H1 (cell line): ENCODE measurements at regions not wholly inside any gene's neighbourhood (a gene's known extent, or its start where the extent isn't known, plus 50 kb on each side); places are given as distances from the start of the nearest gene placed in this dataset.

Experiments
- CTCF ChIA-PET: fragments of 300-600 bp; sonication (Branson Sonifier 250); formaldehyde crosslinking; loops from one replicate; lab custom pipeline; 2021; ENCODE audit not compliant: partially characterized antibody; lab: Charles Lee
- POLR2A ChIA-PET: fragments of 300-600 bp; sonication (Branson Sonifier 250); formaldehyde crosslinking; loops from one replicate; lab custom pipeline; 2021; ENCODE audit warnings: inconsistent platforms; ENCODE audit not compliant: partially characterized antibody; lab: Charles Lee
- DNase-seq, 2 experiments: peaks; one replicate each; pipeline versions ENCODE4 v3.0.0 to v3.0.0-alpha.2; 2010 to 2022; ENCODE audit warnings: low spot score in 2 of 2, low read depth in 1 of 2, mixed read lengths in 1 of 2
- FAIRE-seq: peaks from 2 replicates; lab custom pipeline; 2011; peaks lifted over from hg19 to GRCh38; lab: Jason Lieb, UNC
- H2AFZ ChIP-seq: 2 replicates; pipeline ENCODE4 v1.8.1; 2012; ENCODE audit warnings: low read length, inconsistent platforms
- H2AK5ac ChIP-seq: 2 replicates; pipeline ENCODE4 v1.6.1; 2013; ENCODE audit warnings: low read depth, low read length
- H2BK120ac ChIP-seq: replicated peaks from 2 replicates; pipeline ENCODE3; 2013; ENCODE audit warnings: low read depth, low read length, inconsistent platforms
- H2BK12ac ChIP-seq: 2 replicates; pipeline ENCODE4 v1.6.1; 2013; ENCODE audit warnings: low read depth, low read length
- H2BK15ac ChIP-seq: 2 replicates; pipeline ENCODE4 v1.6.1; 2013; ENCODE audit warnings: low read length
- H2BK20ac ChIP-seq: 2 replicates; pipeline ENCODE4 v1.6.1; 2013; ENCODE audit warnings: low read length
- H2BK5ac ChIP-seq: 2 replicates; pipeline ENCODE4 v1.6.1; 2013; ENCODE audit warnings: low read depth, low read length
- H3K14ac ChIP-seq: 2 replicates; pipeline ENCODE4 v1.6.1; 2013; ENCODE audit warnings: inconsistent platforms; ENCODE audit not compliant: insufficient read length
- H3K18ac ChIP-seq: 2 replicates; pipeline ENCODE4 v1.6.1; 2013; ENCODE audit warnings: low read length; ENCODE audit errors: extremely low read depth
- H3K23ac ChIP-seq: 2 replicates; pipeline ENCODE4 v1.6.1; 2013; ENCODE audit warnings: inconsistent platforms; ENCODE audit not compliant: insufficient read length
- H3K23me2 ChIP-seq: 2 replicates; pipeline ENCODE4 v1.6.1; 2013; ENCODE audit warnings: low read depth, low read length
- H3K27ac ChIP-seq: 2 replicates; pipeline ENCODE4 v1.6.1; 2011; ENCODE audit warnings: low read depth, low read length, inconsistent platforms
- H3K27me3 ChIP-seq, 4 experiments: replicated peaks in 1 of 4; 1 replicate in 1 of 4; 2 replicates in 3 of 4; pipeline versions ENCODE4 v1.6.1 to v1.8.1; 2011 to 2013; ENCODE audit warnings: low read length in 3 of 4, mild to moderate bottlenecking in 3 of 4, inconsistent platforms in 2 of 4, mixed read lengths in 2 of 4, moderate library complexity in 1 of 4; ENCODE audit not compliant: control insufficient read depth in 3 of 4, insufficient read depth in 3 of 4; ENCODE audit errors: extremely low read depth in 1 of 4
- H3K36me3 ChIP-seq, 4 experiments: 2 replicates each; pipeline versions ENCODE4 v1.6.1 to v1.8.1; 2011 to 2013; ENCODE audit warnings: mild to moderate bottlenecking in 4 of 4, low read length in 3 of 4, moderate library complexity in 2 of 4, control low read depth in 1 of 4, inconsistent platforms in 1 of 4; ENCODE audit not compliant: insufficient read depth in 4 of 4, control insufficient read depth in 2 of 4
- H3K4ac ChIP-seq: replicated peaks from 2 replicates; pipeline ENCODE3; 2013; ENCODE audit warnings: low read length, low read depth, mixed read lengths, inconsistent platforms; ENCODE audit not compliant: insufficient read length
- H3K4me1 ChIP-seq, 4 experiments: replicated peaks in 1 of 4; 1 replicate in 1 of 4; 2 replicates in 3 of 4; pipeline versions ENCODE4 v1.6.1 to v1.8.1; 2011 to 2013; ENCODE audit warnings: low read length in 3 of 4, inconsistent platforms in 2 of 4, mixed read lengths in 1 of 4; ENCODE audit not compliant: insufficient read depth in 4 of 4, control insufficient read depth in 3 of 4
- H3K4me2 ChIP-seq, 2 experiments: 2 replicates each; pipeline versions ENCODE4 v1.6.1 to v1.8.1; 2011 to 2013; ENCODE audit warnings: low read depth in 2 of 2, low read length in 2 of 2, control low read depth in 1 of 2, inconsistent platforms in 1 of 2, mild to moderate bottlenecking in 1 of 2; ENCODE audit not compliant: insufficient read depth in 1 of 2
- H3K4me3 ChIP-seq, 4 experiments: fragments of 200-600, 300-600 bp in 1 of 4; sonication (generic), shearing (Covaris generic), sonication (Bioruptor Twin) in 1 of 4; 2 replicates each; pipeline versions ENCODE4 v1.5.1 to v1.8.1; 2011 to 2016; ENCODE audit warnings: low read length in 4 of 4, low read depth in 3 of 4, control low read depth in 2 of 4, inconsistent platforms in 2 of 4, mild to moderate bottlenecking in 2 of 4, mixed read lengths in 1 of 4, moderate library complexity in 1 of 4; ENCODE audit not compliant: insufficient read depth in 2 of 4; ENCODE audit errors: extremely low read depth in 1 of 4
- H3K56ac ChIP-seq: replicated peaks from 2 replicates; pipeline ENCODE3; 2013; ENCODE audit warnings: low read depth, mild to moderate bottlenecking, mixed read lengths, low read length, inconsistent platforms; ENCODE audit not compliant: insufficient read length
- H3K79me1 ChIP-seq: 2 replicates; pipeline ENCODE4 v1.6.1; 2013; ENCODE audit warnings: low read depth, low read length, control low read depth
- H3K79me2 ChIP-seq, 2 experiments: 2 replicates each; pipeline versions ENCODE4 v1.6.1 to v1.8.1; 2012 to 2013; ENCODE audit warnings: low read length in 2 of 2, mild to moderate bottlenecking in 2 of 2, inconsistent platforms in 1 of 2; ENCODE audit not compliant: insufficient read depth in 2 of 2, control insufficient read depth in 1 of 2
- H3K9ac ChIP-seq, 4 experiments: replicated peaks in 1 of 4; 1 replicate in 1 of 4; 2 replicates in 3 of 4; pipeline versions ENCODE4 v1.6.1 to v1.8.1; 2011 to 2013; ENCODE audit warnings: low read depth in 3 of 4, low read length in 3 of 4, control low read depth in 2 of 4, mild to moderate bottlenecking in 2 of 4, moderate library complexity in 2 of 4, inconsistent platforms in 1 of 4; ENCODE audit errors: extremely low read depth in 1 of 4
- H3K9me3 ChIP-seq, 2 experiments: 2 replicates each; pipeline versions ENCODE4 v1.6.1 to v1.8.1; 2012 to 2013; ENCODE audit warnings: mild to moderate bottlenecking in 2 of 2, moderate library complexity in 2 of 2, control low read depth in 1 of 2, inconsistent platforms in 1 of 2, low read depth in 1 of 2, low read length in 1 of 2, mixed read lengths in 1 of 2; ENCODE audit not compliant: insufficient read depth in 2 of 2
- H4K20me1 ChIP-seq, 2 experiments: replicated peaks in 1 of 2; 2 replicates each; pipeline versions ENCODE3 to v1.8.1; 2011 to 2013; ENCODE audit warnings: inconsistent platforms in 2 of 2, low read length in 2 of 2, mild to moderate bottlenecking in 1 of 2; ENCODE audit not compliant: insufficient read depth in 2 of 2, control insufficient read depth in 1 of 2
- H4K5ac ChIP-seq: 2 replicates; pipeline ENCODE4 v1.6.1; 2013; ENCODE audit warnings: low read length, low read depth, mixed read lengths, inconsistent platforms; ENCODE audit not compliant: insufficient read length
- H4K8ac ChIP-seq: 2 replicates; pipeline ENCODE4 v1.8.0; 2013; ENCODE audit warnings: mild to moderate bottlenecking, moderate library complexity, low read length, inconsistent platforms; ENCODE audit not compliant: insufficient read depth; ENCODE audit errors: extremely low read depth
- H4K91ac ChIP-seq: replicated peaks from 2 replicates; pipeline ENCODE3; 2013; ENCODE audit warnings: low read length, mixed read lengths, inconsistent platforms; ENCODE audit not compliant: insufficient read length
- ATF3 ChIP-seq: IDR thresholded peaks from 2 replicates; pipeline ENCODE4 v1.6.1; 2011; ENCODE audit warnings: low read depth, mild to moderate bottlenecking, low read length; ENCODE audit not compliant: insufficient read depth
- BRCA1 ChIP-seq: IDR thresholded peaks from 2 replicates; pipeline ENCODE4 v1.6.1; 2012; ENCODE audit warnings: low read depth, low read length, improper control_type of control experiment
- CBX8 ChIP-seq: fragments of 300-800, 300-1000 bp; sonication (generic); IDR thresholded peaks from 2 replicates; pipeline ENCODE4 v1.7.1; 2016; ENCODE audit warnings: low read depth, low read length, borderline replicate concordance
- CEBPB ChIP-seq: IDR thresholded peaks from 2 replicates; pipeline ENCODE4 v1.6.1; 2012; ENCODE audit warnings: low read depth, low read length
- CREB1 ChIP-seq: IDR thresholded peaks from 2 replicates; pipeline ENCODE4 v1.6.1; 2012; ENCODE audit warnings: inconsistent platforms
- E2F6 ChIP-seq: IDR thresholded peaks from 2 replicates; pipeline ENCODE4 v1.6.1; 2012; ENCODE audit warnings: inconsistent platforms
- EGR1 ChIP-seq: IDR thresholded peaks from 2 replicates; pipeline ENCODE4 v1.6.1; 2011; ENCODE audit warnings: low read depth, low read length, borderline replicate concordance
- EZH2 ChIP-seq: fragments of 200-600 bp; sonication (generic); IDR thresholded peaks from 2 replicates; pipeline ENCODE4 v1.7.1; 2012; ENCODE audit warnings: low read depth, mild to moderate bottlenecking, moderate library complexity, low read length, inconsistent platforms; ENCODE audit not compliant: severe bottlenecking
- GTF2F1 ChIP-seq: IDR thresholded peaks from 2 replicates; pipeline ENCODE4 v1.6.1; 2012; ENCODE audit warnings: low read depth, low read length, improper control_type of control experiment, borderline replicate concordance
- HDAC6 ChIP-seq: IDR thresholded peaks from one replicate; pipeline ENCODE4 v1.7.1; 2012; ENCODE audit warnings: low read depth, mild to moderate bottlenecking, inconsistent platforms, low read length, moderate library complexity
- JUN ChIP-seq: IDR thresholded peaks from 2 replicates; pipeline ENCODE4 v1.6.1; 2011; ENCODE audit warnings: low read depth, mild to moderate bottlenecking, improper control_type of control experiment, low read length
- JUND ChIP-seq: IDR thresholded peaks from 2 replicates; pipeline ENCODE4 v1.6.1; 2011; ENCODE audit warnings: mild to moderate bottlenecking, improper control_type of control experiment, low read length
- SRF ChIP-seq: IDR thresholded peaks from 2 replicates; pipeline ENCODE4 v1.6.1; 2011; ENCODE audit warnings: mild to moderate bottlenecking, low read depth, low read length, moderate library complexity
- TAF1 ChIP-seq: IDR thresholded peaks from 2 replicates; pipeline ENCODE4 v1.6.1; 2011; ENCODE audit warnings: mild to moderate bottlenecking, low read depth, low read length
- TAF7 ChIP-seq: optimal IDR thresholded peaks from 2 replicates; pipeline ENCODE3; 2011; ENCODE audit warnings: low read depth, mild to moderate bottlenecking, inconsistent platforms, low read length, moderate library complexity, borderline replicate concordance
- WGBS, 2 experiments: shearing (Covaris generic) in 1 of 2; methylation state at CpG; one replicate each; pipeline versions ENCODE4 v1.1.6 to v1.1.7; 2013 to 2015; ENCODE audit warnings: low lambda C conversion rate in 2 of 2, mixed read lengths in 2 of 2, inconsistent platforms in 1 of 2, low coverage in 1 of 2, missing lambda C conversion rate in 1 of 2; ENCODE audit not compliant: insufficient replicate concordance in 2 of 2, insufficient coverage in 1 of 2, insufficient read length in 1 of 2; ENCODE audit errors: extremely low coverage in 1 of 2, missing lambda C conversion rate in 1 of 2; 5-methylcytosine and 5-hydroxymethylcytosine counted together

GRCh38 chr17:53571342-53571741 lies 251.4 kb upstream of the KIF2B start:
- Histone ChIP-seq H2AFZ (no peak overlapping the region), H3K36me3 (no peaks in the 10 kb centered on the region), H2BK120ac (no peak overlapping the region), H2BK12ac (no peak overlapping the region), H2AK5ac (no peak overlapping the region), H3K9me3 (no peaks in the 10 kb centered on the region), H3K27ac (no peak overlapping the region), H4K8ac (no peak overlapping the region), H3K56ac (no peak overlapping the region), H3K23me2 (no peaks in the 10 kb centered on the region), H3K4me3 (no peak overlapping the region), H2BK15ac (no peak overlapping the region), H3K14ac (no peak overlapping the region), H3K4ac (no peak overlapping the region), H3K23ac (no peak overlapping the region), H4K5ac (no peak overlapping the region), H4K91ac (no peak overlapping the region), H3K4me1 (no peaks in the 10 kb centered on the region), H2BK20ac (no peak overlapping the region), H3K79me1 (no peaks in the 10 kb centered on the region), H3K18ac (no peak overlapping the region), H3K79me2 (no peaks in the 10 kb centered on the region), H2BK5ac (no peak overlapping the region), H4K20me1 (no peaks in the 10 kb centered on the region), H3K9ac (no peak overlapping the region), H3K27me3 (no peaks in the 10 kb centered on the region), H3K4me2 (no peak overlapping the region)
- 84% methylated on average over 2 of the region's 2 CpGs; no CpG with 5 or more reads in 1 of the 2 experiments for WGBS, 2 experiments
- DNase-seq (no peak), FAIRE-seq (no peak)
- ChIA-PET CTCF (interaction anchor here (1.0 kb wide), 1 partner anchor 22 kb away, joined by 3 read pairs; no protein-coding TSS in a partner anchor), POLR2A (no interaction called here)
- TF ChIP-seq TAF7 = no peak
- no peak for TF ChIP-seq EZH2
- TF ChIP-seq CREB1 = no peak
- TF ChIP-seq JUN = no peak
- TF ChIP-seq SRF = no peak
- no peak for TF ChIP-seq JUND
- TF ChIP-seq HDAC6 = no peak
- TF ChIP-seq CEBPB = no peak
- no peak for TF ChIP-seq E2F6
- no peak for TF ChIP-seq BRCA1
- no peak for TF ChIP-seq CBX8
- no peak for TF ChIP-seq ATF3
- no peak for TF ChIP-seq GTF2F1
- no peak for TF ChIP-seq EGR1
- no peak for TF ChIP-seq TAF1
